ENCODE measurements at regions not wholly inside any gene's neighbourhood (a gene's known extent, or its start where the extent isn't known, plus 50 kb on each side); places are given as distances from the start of the nearest gene placed in this dataset.

DNA sequence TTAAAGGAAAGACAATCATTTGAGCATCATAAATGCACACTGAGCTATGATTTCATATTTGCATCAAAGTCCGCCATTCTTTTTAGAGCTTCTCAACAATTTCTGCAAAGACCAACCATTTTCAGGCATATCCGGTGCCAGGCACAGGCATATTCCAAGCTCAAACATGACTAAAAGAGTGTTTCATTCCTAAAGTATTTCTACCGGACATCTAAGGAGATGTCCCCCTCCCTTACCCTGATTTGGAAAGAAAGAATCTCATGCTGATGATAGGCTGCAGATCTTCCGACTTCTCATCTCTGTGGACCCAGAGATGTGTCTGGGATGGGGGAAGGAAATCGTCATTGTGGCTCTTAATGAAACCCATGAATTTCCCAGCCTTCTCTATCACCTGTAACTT, 600.5 kb upstream of the MGMT start:
- Histone ChIP-seq H3K27ac (no peak overlapping the region), H3K4me3 (no peak overlapping the region), H3K4me1 (no peaks in the 10 kb centered on the region), H3K36me3 (no peaks in the 10 kb centered on the region), H3K9me3 (no peaks in the 10 kb centered on the region), H3K27me3 (no peaks in the 10 kb centered on the region)
- intact Hi-C loops (cut with DNase I; ENCODE audit: low total_unique reads) = loop anchor here (10.0 kb wide), 1 partner anchor 388 kb away; no protein-coding TSS in a partner anchor
- TF ChIP-seq, protein P1, sequence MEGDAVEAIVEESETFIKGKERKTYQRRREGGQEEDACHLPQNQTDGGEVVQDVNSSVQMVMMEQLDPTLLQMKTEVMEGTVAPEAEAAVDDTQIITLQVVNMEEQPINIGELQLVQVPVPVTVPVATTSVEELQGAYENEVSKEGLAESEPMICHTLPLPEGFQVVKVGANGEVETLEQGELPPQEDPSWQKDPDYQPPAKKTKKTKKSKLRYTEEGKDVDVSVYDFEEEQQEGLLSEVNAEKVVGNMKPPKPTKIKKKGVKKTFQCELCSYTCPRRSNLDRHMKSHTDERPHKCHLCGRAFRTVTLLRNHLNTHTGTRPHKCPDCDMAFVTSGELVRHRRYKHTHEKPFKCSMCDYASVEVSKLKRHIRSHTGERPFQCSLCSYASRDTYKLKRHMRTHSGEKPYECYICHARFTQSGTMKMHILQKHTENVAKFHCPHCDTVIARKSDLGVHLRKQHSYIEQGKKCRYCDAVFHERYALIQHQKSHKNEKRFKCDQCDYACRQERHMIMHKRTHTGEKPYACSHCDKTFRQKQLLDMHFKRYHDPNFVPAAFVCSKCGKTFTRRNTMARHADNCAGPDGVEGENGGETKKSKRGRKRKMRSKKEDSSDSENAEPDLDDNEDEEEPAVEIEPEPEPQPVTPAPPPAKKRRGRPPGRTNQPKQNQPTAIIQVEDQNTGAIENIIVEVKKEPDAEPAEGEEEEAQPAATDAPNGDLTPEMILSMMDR (IDR thresholded peaks at IDR 0.05) = no peak
- TF ChIP-seq POLR2A (IDR thresholded peaks at IDR 0.05) = no peak
- no peak for DNase-seq

DNA sequence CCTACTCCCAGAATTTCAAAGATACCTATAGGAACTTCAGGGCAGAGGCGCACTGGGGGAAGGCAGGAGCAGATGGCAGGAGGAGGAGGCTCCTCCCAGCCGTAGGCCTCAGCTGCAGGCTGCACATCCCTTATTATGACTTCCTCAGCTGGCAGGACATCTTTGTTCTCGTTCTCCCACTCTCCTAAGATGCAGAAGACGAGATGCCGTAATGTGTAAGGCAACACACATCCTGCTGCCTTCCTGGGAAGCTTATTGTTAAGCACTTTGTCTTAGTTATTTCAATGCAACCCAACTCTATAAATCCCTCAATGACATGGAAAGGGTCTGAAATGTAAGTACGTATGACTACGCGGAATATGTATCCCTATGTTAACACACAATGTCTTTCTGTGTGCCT, 599.8 kb upstream of the MGMT start:
- no peaks in the 10 kb centered on the region for H3K9me3 ChIP-seq
- H3K27ac ChIP-seq = no peak overlapping the region
- TF ChIP-seq, protein P1 (IDR thresholded peaks at IDR 0.05) = no peak
- no peak for TF ChIP-seq POLR2A (IDR thresholded peaks at IDR 0.05)
- intact Hi-C loops (cut with DNase I; ENCODE audit: low total_unique reads) = loop anchor here (10.0 kb wide), 1 partner anchor 388 kb away; no protein-coding TSS in a partner anchor
- H3K4me1 ChIP-seq = no peaks in the 10 kb centered on the region
- H3K4me3 ChIP-seq = no peak overlapping the region
- H3K27me3 ChIP-seq = no peaks in the 10 kb centered on the region
- no peak for DNase-seq
- no peaks in the 10 kb centered on the region for H3K36me3 ChIP-seq

DNA sequence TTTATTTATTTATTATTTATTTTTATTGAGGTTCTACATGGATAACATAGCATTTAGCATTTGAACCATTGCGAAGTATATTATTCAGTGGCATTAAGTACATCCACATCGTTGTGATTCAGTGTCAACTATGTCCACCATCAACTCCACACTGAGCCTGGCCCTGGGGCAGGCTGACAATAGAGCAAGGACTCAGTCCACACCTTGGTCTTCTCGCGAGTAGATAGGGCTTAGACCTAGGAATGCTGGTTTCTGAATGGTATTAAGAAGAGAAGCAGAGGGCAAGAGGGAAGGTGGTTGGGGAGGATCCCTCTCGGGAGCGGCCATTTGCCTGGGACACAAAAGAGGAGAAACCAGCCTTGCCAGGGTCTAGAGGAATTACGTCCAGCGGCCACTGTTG, 599.2 kb upstream of the MGMT start:
- Histone ChIP-seq H3K27ac (no peak overlapping the region), H3K9me3 (no peaks in the 10 kb centered on the region), H3K36me3 (no peaks in the 10 kb centered on the region), H3K27me3 (no peaks in the 10 kb centered on the region), H3K4me1 (no peaks in the 10 kb centered on the region), H3K4me3 (no peak overlapping the region)
- TF ChIP-seq, protein P1 (IDR thresholded peaks at IDR 0.05) = no peak
- no peak for TF ChIP-seq POLR2A (IDR thresholded peaks at IDR 0.05)
- DNase-seq = no peak
- intact Hi-C loops (cut with DNase I; ENCODE audit: low total_unique reads) = loop anchor here (10.0 kb wide), 1 partner anchor 387 kb away; no protein-coding TSS in a partner anchor

DNA sequence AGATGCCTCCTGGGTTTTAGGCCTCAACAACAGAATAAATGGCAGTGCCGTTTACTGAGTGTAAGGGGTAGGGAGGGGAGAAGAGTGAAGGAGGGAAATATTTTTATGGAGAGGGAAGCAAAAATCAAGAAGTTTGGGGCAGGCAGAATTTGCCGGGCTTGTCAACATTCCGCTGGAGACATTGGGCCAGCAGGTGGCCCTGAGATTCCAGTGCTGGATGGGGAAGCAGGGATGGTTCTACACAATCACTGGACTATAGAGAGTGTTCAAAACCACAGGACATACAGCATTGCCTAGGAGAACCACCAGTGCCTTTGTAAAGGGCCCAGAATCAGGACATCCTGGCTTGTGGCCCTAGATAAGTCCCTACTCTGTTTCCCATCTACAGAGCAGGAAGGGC, 598.6 kb upstream of the MGMT start:
- H3K9me3 ChIP-seq = no peaks in the 10 kb centered on the region
- no peaks in the 10 kb centered on the region for H3K4me1 ChIP-seq
- DNase-seq = no peak
- no peaks in the 10 kb centered on the region for H3K36me3 ChIP-seq
- H3K4me3 ChIP-seq = no peak overlapping the region
- no peak overlapping the region for H3K27ac ChIP-seq
- no peaks in the 10 kb centered on the region for H3K27me3 ChIP-seq
- intact Hi-C loops (cut with DNase I; ENCODE audit: low total_unique reads) = loop anchor here (10.0 kb wide), 1 partner anchor 386 kb away; no protein-coding TSS in a partner anchor
- TF ChIP-seq POLR2A (IDR thresholded peaks at IDR 0.05) = no peak
- TF ChIP-seq, protein P1 (IDR thresholded peaks at IDR 0.05) = no peak

DNA sequence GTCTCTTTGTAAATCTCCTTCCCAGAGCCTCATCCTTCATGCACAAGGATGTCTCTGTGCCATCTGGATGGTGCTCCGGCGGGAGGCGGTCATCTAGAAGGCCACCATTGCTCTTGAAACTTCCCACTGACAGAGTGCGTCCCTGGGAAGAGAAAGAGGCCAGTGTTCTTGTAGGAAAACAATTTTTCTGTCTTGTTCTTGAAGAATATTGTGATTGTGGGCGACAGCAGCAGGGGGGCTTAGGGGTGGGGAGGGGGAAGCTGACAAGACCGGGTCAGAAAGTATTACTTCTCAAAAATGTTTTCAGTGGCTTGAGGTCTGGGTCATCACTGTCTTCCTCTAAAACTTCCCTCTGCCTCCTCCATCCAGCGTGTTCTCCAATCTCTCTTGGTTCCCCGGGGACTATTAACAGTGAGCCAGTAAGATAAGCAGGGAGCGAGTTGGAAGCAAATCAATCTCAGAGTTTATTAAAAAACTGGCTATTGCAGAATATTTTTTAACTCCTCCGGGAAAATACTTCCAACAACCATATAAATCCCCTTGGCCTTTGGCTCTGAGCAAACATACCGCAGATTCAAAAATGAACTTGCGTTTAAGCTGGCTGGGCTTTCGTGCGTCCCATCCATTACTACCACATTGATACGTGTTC, 597.8 kb upstream of the MGMT start:
- no peaks in the 10 kb centered on the region for H3K27me3 ChIP-seq
- H3K4me1 ChIP-seq = no peaks in the 10 kb centered on the region
- no peak overlapping the region for H3K27ac ChIP-seq
- H3K9me3 ChIP-seq = no peaks in the 10 kb centered on the region
- no peak overlapping the region for H3K4me3 ChIP-seq
- TF ChIP-seq POLR2A (IDR thresholded peaks at IDR 0.05) = no peak
- TF ChIP-seq, protein P1 (IDR thresholded peaks at IDR 0.05) = no peak
- no peaks in the 10 kb centered on the region for H3K36me3 ChIP-seq
- intact Hi-C loops (cut with DNase I; ENCODE audit: low total_unique reads) = loop anchor here (10.0 kb wide), 1 partner anchor 386 kb away; no protein-coding TSS in a partner anchor
- DNase-seq = no peak

All from uterus (tissue), 3 donors.